Heart right ventricle (tissue), 16 donors: ENCODE measurements at regions not wholly inside any gene's neighbourhood (a gene's known extent, or its start where the extent isn't known, plus 50 kb on each side); places are given as distances from the start of the nearest gene placed in this dataset.

Experiments
- ATAC-seq, 8 donors: fragments of 200-7000 bp; cut with Tn5 transposase; one replicate each; pipeline ENCODE4 v1.9.1; 2020; ENCODE audit warnings: mild to moderate bottlenecking in 8 of 8, moderate library complexity in 8 of 8, moderate number of reproducible peaks in 1 of 8
- DNase-seq, 2 donors: peaks; one replicate each; pipeline ENCODE4 v3.0.0-alpha.2; 2020
- H3K27ac ChIP-seq, 10 donors: fragments of 200-600 bp; sonication (generic) in 2 of 10; one replicate each; pipeline versions ENCODE4 v1.5.0 to v1.8.0; 2020 to 2022; ENCODE audit warnings: mild to moderate bottlenecking in 3 of 10
- H3K27me3 ChIP-seq, 7 donors: fragments of 200-600 bp; one replicate each; pipeline ENCODE4 v1.8.0; 2021 to 2022; ENCODE audit warnings: mild to moderate bottlenecking in 2 of 7
- H3K36me3 ChIP-seq, 9 donors: fragments of 200-600 bp; sonication (generic) in 1 of 9; one replicate each; pipeline versions ENCODE4 v1.5.0 to v1.8.0; 2020 to 2022; ENCODE audit warnings: mild to moderate bottlenecking in 2 of 9
- H3K4me1 ChIP-seq, 9 donors: fragments of 200-600 bp; sonication (generic) in 1 of 9; one replicate each; pipeline versions ENCODE4 v1.5.0 to v1.8.0; 2020 to 2022; ENCODE audit warnings: mild to moderate bottlenecking in 4 of 9
- H3K4me3 ChIP-seq, 10 donors: fragments of 200-600 bp; sonication (generic) in 2 of 10; one replicate each; pipeline versions ENCODE4 v1.5.0 to v1.8.0; 2020 to 2022; ENCODE audit warnings: mild to moderate bottlenecking in 7 of 10, moderate library complexity in 2 of 10
- H3K9me3 ChIP-seq, 11 donors: fragments of 200-600 bp in 10 of 11; sonication (generic) in 2 of 11; one replicate each; pipeline versions ENCODE4 v1.5.0 to v1.8.0; 2013 to 2022; ENCODE audit warnings: mild to moderate bottlenecking in 2 of 11, control low read depth in 1 of 11, moderate library complexity in 1 of 11
- WGBS, 2 donors: extraction: QIAGEN DNeasy Blood & Tissue Kit; methylation state at CpG; one replicate each; pipeline ENCODE4 v1.1.7; 2013; ENCODE audit warnings: inconsistent platforms in 1 of 2; 5-methylcytosine and 5-hydroxymethylcytosine counted together
- intact Hi-C, 10 donors: fragments of 100-400 bp; cut with DNase I; formaldehyde crosslinking; loops; one replicate each; pipeline versions ENCODE4 v1.11.1 to v1.14.2; 2022
- TF ChIP-seq, protein P1 (sequence below), 9 donors: fragments of 200-600 bp; sonication (generic) in 2 of 9; IDR thresholded peaks; one replicate each; pipeline versions ENCODE4 v1.5.0 to v1.8.0; 2021 to 2022; ENCODE audit warnings: antibody characterized with exemption in 9 of 9, mild to moderate bottlenecking in 5 of 9, moderate library complexity in 1 of 9
- donor health status: Arrhythmogenic right ventricular cardiomyopathy.
- donor health status: ischemic (EF 13 %, LVEDD 7.1; RV severe dilation, severe dysfunction).
- donor health status: healthy with polysubstance abuse.
- donor health status: DM: no; HTN: yes; CAD: no.
- donor health status: DM: no; HTN: no; CAD: no.
- donor health status: ischemic (EF 25% LVEDD 6.9; RV normal size, moderate dysfunction).
- donor health status: ischemic (EF 25% LVEDD 5.7; RV mildly dilated, moderate dysfunction).
- donor health status: healthy.
- donor health status: DM: yes; HTN: yes; CAD: no.
- donor health status: Ischemic cardiomyopathy.
- donor health status: ischemic (EF 35%, LVEDD 5.7; RV mildly dilated, moderate dysfunction).
- donor health status: nonischemic (EF 11% LVEDD 7.7; RV severe dilation, severe dysfunction).
- donor health status: DM: yes; HTN: yes; CAD: no.
- donor health status: PGD.
- donor health status: ischemic (EF 29% LVEDD 5.4; RV normal size, mild dysfunction).
- donor health status: nonischemic (EF 23%, LVEDD 6.1; RV moderate dilation, normal function).

DNA sequence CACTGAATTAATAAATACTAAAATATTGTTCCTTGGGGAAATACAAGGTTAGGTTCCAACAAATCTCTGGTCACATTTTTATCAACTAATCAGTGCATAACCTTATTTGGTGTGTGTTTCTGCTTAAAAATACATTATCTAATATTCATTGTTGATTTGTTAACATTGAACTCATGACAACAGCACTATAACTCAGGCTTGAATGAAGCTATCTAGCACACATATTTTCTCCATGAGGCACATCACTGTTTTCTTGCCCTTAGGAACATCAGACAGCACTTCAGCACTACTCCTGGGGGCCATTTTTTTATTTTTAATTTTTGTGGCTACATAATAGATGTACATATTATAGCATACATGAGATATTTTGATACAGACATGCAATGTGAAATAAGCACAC, 277.2 kb upstream of the NT5E start:
- TF ChIP-seq, protein P1, sequence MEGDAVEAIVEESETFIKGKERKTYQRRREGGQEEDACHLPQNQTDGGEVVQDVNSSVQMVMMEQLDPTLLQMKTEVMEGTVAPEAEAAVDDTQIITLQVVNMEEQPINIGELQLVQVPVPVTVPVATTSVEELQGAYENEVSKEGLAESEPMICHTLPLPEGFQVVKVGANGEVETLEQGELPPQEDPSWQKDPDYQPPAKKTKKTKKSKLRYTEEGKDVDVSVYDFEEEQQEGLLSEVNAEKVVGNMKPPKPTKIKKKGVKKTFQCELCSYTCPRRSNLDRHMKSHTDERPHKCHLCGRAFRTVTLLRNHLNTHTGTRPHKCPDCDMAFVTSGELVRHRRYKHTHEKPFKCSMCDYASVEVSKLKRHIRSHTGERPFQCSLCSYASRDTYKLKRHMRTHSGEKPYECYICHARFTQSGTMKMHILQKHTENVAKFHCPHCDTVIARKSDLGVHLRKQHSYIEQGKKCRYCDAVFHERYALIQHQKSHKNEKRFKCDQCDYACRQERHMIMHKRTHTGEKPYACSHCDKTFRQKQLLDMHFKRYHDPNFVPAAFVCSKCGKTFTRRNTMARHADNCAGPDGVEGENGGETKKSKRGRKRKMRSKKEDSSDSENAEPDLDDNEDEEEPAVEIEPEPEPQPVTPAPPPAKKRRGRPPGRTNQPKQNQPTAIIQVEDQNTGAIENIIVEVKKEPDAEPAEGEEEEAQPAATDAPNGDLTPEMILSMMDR (IDR thresholded peaks at IDR 0.05), result no peak
- Histone ChIP-seq H3K4me3 (no peak overlapping the region), H3K36me3 (no peaks in the 10 kb centered on the region), H3K4me1 (no peaks in the 10 kb centered on the region), H3K27me3 (no peaks in the 10 kb centered on the region), H3K27ac (no peak overlapping the region), H3K9me3 (peaks cover 0 to 22% (median 0%) of the 10 kb centered on the region in 11 donors)
- DNase-seq (no peak), ATAC-seq (no peak)
- intact Hi-C loops, result no loop called here

DNA sequence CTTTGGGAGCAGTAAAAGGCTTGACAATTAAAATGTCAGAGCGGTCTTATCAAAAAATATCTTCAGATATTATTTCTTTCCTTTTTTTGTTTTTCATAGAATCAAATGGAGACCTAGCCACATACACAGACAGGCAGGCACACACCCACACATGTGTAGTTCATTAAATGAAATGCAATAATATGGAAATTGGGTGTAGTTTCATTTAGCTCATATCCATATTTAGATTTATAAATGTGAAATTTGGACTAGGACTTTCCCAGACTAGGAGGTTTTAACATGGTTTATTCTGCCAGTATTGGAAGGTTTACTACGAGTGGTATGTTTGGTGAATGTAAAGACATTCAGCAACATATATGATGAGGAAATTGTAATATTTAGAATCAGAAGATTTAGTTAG, 277.7 kb upstream of the NT5E start:
- no peaks in the 10 kb centered on the region for H3K4me1 ChIP-seq
- TF ChIP-seq, protein P1 (IDR thresholded peaks at IDR 0.05), result no peak
- no peak overlapping the region for H3K27ac ChIP-seq
- WGBS, 2 donors, result 69 to 72% methylated on average over 2 of the region's 2 CpGs
- H3K4me3 ChIP-seq, result no peak overlapping the region
- ATAC-seq (no peak), DNase-seq (no peak)
- H3K27me3 ChIP-seq, result no peaks in the 10 kb centered on the region
- no peaks in the 10 kb centered on the region for H3K36me3 ChIP-seq
- intact Hi-C loops, result no loop called here
- peaks cover 0 to 22% (median 0%) of the 10 kb centered on the region in 11 donors for H3K9me3 ChIP-seq

DNA sequence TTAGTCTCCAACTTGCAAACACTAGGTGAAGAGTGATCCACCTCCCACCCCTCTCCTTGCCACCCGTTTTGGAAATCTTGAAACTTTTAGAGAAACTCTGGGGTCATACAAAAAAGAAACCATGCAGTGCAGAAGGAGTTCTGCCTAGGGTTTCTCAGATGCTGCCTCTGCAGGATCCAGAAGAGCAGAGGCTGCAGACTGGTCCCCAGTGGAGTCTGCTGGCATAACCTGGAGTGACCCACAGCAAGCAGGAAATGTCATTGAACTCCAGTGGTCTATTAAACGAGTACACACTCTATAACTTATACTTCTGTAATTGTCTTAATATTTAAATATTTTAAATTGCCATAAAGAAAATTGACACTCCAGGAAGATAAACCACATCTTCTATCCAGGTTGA, 280.7 kb upstream of the NT5E start:
- DNase-seq, result no peak
- no peaks in the 10 kb centered on the region for H3K36me3 ChIP-seq
- TF ChIP-seq, protein P1 (IDR thresholded peaks at IDR 0.05), result no peak
- H3K4me3 ChIP-seq, result no peak overlapping the region
- peak in 1 of 8 donors; percentile 28 for ATAC-seq
- no peak overlapping the region for H3K27ac ChIP-seq
- H3K9me3 ChIP-seq, result peaks cover 0 to 6% (median 0%) of the 10 kb centered on the region in 11 donors
- intact Hi-C loops, result no loop called here
- no peaks in the 10 kb centered on the region for H3K4me1 ChIP-seq
- 34 to 42% methylated on average over 2 of the region's 2 CpGs for WGBS, 2 donors
- no peaks in the 10 kb centered on the region for H3K27me3 ChIP-seq

DNA sequence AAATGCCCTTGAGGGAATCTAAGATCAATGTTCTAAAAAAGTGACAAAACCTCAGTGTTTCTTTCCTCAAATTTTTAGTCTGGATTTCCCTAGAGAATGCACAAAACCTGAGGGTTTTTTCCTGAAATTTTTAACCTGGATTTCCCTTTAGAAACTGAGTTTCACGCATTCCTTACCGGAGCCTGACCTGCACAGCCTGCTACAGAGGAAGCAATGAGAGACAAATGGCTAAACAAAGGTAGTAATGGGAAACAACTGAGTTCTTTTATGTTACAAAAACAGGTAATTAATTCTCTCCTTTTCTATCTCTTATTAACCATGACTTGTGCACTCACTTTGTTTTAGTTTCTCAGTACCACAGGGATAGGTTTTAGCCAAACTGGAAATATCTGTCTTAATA, 281.7 kb upstream of the NT5E start:
- H3K36me3 ChIP-seq, result no peaks in the 10 kb centered on the region
- H3K27me3 ChIP-seq, result no peaks in the 10 kb centered on the region
- DNase-seq (no peak), ATAC-seq (no peak)
- 84% methylated on average over 2 of the region's 2 CpGs for WGBS, 2 donors
- intact Hi-C loops, result no loop called here
- no peaks in the 10 kb centered on the region for H3K9me3 ChIP-seq
- H3K4me3 ChIP-seq, result no peak overlapping the region
- TF ChIP-seq, protein P1 (IDR thresholded peaks at IDR 0.05), result no peak
- no peaks in the 10 kb centered on the region for H3K4me1 ChIP-seq
- H3K27ac ChIP-seq, result no peak overlapping the region
